ENCODE measurements at regions not wholly inside any gene's neighbourhood (a gene's known extent, or its start where the extent isn't known, plus 50 kb on each side); places are given as distances from the start of the nearest gene placed in this dataset.

GRCh38 chr9:78383130-78383529, 86.2 kb downstream of the PSAT1 start:
- H3K27ac ChIP-seq: no peak overlapping the region
- TF ChIP-seq CTCF (IDR thresholded peaks at IDR 0.05) (no peak), ZFX (IDR thresholded peaks at IDR 0.05; ENCODE audit: borderline replicate concordance) (no peak)

- no peak overlapping the region for H3K27ac ChIP-seq
- TF ChIP-seq CTCF (IDR thresholded peaks at IDR 0.05) (no peak), ZFX (IDR thresholded peaks at IDR 0.05; ENCODE audit: borderline replicate concordance) (no peak)
Observed at GRCh38 chr9:78386348-78386747, 89.4 kb downstream of the PSAT1 start.

- TF ChIP-seq CTCF (IDR thresholded peaks at IDR 0.05) (no peak), ZFX (IDR thresholded peaks at IDR 0.05; ENCODE audit: borderline replicate concordance) (no peak)
- H3K27ac ChIP-seq: no peak overlapping the region
Observed at GRCh38 chr9:78386773-78387172, 89.8 kb downstream of the PSAT1 start.

- H3K27ac ChIP-seq: no peak overlapping the region
- TF ChIP-seq ZFX (IDR thresholded peaks at IDR 0.05; ENCODE audit: borderline replicate concordance) (no peak), CTCF (IDR thresholded peaks at IDR 0.05) (no peak)
Observed at GRCh38 chr9:78393340-78393739, 96.4 kb downstream of the PSAT1 start.

GRCh38 chr9:78393932-78394331, 97.0 kb downstream of the PSAT1 start:
- TF ChIP-seq ZFX (IDR thresholded peaks at IDR 0.05; ENCODE audit: borderline replicate concordance): no peak
- no peak overlapping the region for H3K27ac ChIP-seq

GRCh38 chr9:78396087-78396486, 99.2 kb downstream of the PSAT1 start:
- no peak overlapping the region for H3K27ac ChIP-seq
- TF ChIP-seq CTCF (IDR thresholded peaks at IDR 0.05) (no peak), ZFX (IDR thresholded peaks at IDR 0.05; ENCODE audit: borderline replicate concordance) (no peak)

- no peak overlapping the region for H3K27ac ChIP-seq
- TF ChIP-seq ZFX (IDR thresholded peaks at IDR 0.05; ENCODE audit: borderline replicate concordance): no peak
- TF ChIP-seq CTCF (IDR thresholded peaks at IDR 0.05): no peak
Observed at GRCh38 chr9:78397045-78397444, 100.1 kb downstream of the PSAT1 start.

GRCh38 chr9:78397454-78397853, 100.5 kb downstream of the PSAT1 start:
- TF ChIP-seq ZFX (IDR thresholded peaks at IDR 0.05; ENCODE audit: borderline replicate concordance) (no peak), CTCF (IDR thresholded peaks at IDR 0.05) (no peak)
- H3K27ac ChIP-seq: no peak overlapping the region

Data from 22Rv1 (cell line).